ENCODE measurements at regions not wholly inside any gene's neighbourhood (a gene's known extent, or its start where the extent isn't known, plus 50 kb on each side); places are given as distances from the start of the nearest gene placed in this dataset.
"Not testable (repeated sequence)": the region's sequence is repeated elsewhere in the genome, so short reads cannot be mapped to it uniquely, and the experiment has no call there.

DNA sequence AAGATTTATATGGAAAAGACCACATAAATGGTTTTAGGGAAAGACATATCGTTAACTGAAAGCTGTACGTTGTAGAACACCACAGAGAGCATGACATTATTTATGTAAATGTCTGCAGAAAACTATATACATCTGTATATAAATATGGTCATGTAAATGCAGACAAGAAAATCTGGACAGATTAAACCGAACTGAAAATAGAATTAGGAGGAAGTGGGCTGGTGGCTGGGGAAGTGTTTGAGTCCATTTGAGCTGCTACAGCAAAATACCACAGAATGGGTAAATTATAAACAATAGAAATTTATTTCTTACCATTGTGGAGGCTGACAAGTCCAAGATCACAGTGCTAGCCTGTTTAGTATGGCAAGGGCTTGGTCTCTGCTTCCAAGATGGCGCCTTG, 56.3 kb upstream of the USP6NL start:
- Histone ChIP-seq H3K9me3 (ENCODE audit: control insufficient read depth, low read depth, low read length) (no peaks in the 10 kb centered on the region), H3K4me1 (ENCODE audit: control insufficient read depth, insufficient read depth, low read length) (no peaks in the 10 kb centered on the region), H3K4me3 (ENCODE audit: low read length) (no peak overlapping the region), H3K27me3 (ENCODE audit: control insufficient read depth, insufficient read depth, low read length) (no peaks in the 10 kb centered on the region), H3K36me3 (ENCODE audit: control insufficient read depth, insufficient read depth, low read length) (no peaks in the 10 kb centered on the region), H3K27ac (ENCODE audit: low read length) (no peak overlapping the region)
- DNase-seq: no peak
- 100% methylated on average over 2 of the region's 4 CpGs for WGBS (ENCODE audit: insufficient coverage, low lambda C conversion rate)

DNA sequence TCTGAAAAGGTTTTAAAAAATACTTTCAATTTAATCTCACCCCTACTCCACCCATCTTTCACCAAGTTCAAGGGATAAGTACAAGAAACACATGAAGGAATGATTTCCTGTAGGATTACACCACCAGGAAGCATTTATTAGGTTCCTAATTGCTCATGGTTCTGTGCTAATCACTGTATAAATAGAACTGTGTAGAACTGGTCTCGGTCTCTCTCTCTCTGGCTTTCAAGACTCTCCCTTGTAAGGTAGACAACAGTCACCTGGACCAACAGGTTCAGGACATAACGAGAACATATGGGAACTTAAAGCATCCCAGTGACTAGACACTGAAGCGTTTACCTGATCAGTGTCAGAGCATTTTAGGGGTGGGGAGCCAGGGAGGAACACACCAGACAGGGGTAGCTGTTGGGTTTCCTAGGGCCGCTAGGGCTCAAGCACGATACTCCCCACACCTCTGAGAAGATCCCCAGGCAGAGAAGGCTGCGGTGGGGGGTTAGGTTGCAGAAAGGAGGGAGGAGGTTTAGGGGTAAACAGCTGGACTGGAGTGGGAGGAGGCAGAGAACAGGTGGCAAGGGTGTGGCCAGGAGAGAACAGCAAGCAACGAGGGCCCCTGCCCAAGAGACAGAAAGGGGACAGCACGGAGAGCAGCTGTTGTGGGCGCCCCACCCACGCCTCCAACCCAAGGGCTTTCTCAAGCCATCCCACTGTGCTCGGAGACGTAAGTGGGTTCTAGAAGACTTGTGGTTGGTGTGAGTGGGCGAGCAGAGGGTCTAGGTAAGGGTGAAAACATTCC, 52.5 kb upstream of the USP6NL start:
- WGBS (ENCODE audit: insufficient coverage, low lambda C conversion rate): no CpG with 5 or more reads among the region's 13 CpGs
- H3K4me3 ChIP-seq (ENCODE audit: low read length): no peak overlapping the region
- H3K27ac ChIP-seq (ENCODE audit: low read length): no peak overlapping the region
- H3K4me1 ChIP-seq (ENCODE audit: control insufficient read depth, insufficient read depth, low read length): no peaks in the 10 kb centered on the region
- no peaks in the 10 kb centered on the region for H3K27me3 ChIP-seq (ENCODE audit: control insufficient read depth, insufficient read depth, low read length)
- no peaks in the 10 kb centered on the region for H3K36me3 ChIP-seq (ENCODE audit: control insufficient read depth, insufficient read depth, low read length)
- no peaks in the 10 kb centered on the region for H3K9me3 ChIP-seq (ENCODE audit: control insufficient read depth, low read depth, low read length)
- peak in 1 of 2 donors; percentile 54 for DNase-seq

DNA sequence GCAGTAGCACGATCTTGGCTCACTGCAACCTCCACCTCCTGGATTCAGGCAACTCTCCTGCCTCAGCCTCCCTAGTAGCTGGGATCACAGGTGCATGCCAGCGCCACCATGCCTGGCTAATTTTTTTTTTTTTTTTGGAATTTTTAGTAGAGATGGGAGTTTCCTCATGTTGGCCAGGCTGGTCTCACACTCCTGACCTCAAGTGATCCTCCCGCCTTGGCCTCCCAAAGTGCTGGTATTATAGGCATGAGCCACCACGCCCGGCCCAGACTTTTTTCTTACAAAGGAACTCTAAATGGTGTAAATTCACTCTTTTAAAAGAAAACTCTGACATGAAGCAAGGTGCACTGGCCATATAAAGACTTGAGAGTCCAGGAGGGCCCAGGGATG, 51.7 kb upstream of the USP6NL start:
- H3K36me3 ChIP-seq (ENCODE audit: control insufficient read depth, insufficient read depth, low read length); DNase-seq; H3K4me1 ChIP-seq (ENCODE audit: control insufficient read depth, insufficient read depth, low read length); H3K27me3 ChIP-seq (ENCODE audit: control insufficient read depth, insufficient read depth, low read length); H3K4me3 ChIP-seq (ENCODE audit: low read length); H3K9me3 ChIP-seq (ENCODE audit: control insufficient read depth, low read depth, low read length); H3K27ac ChIP-seq (ENCODE audit: low read length): not testable (repeated sequence)
- no CpG with 5 or more reads among the region's 5 CpGs for WGBS (ENCODE audit: insufficient coverage, low lambda C conversion rate)

DNA sequence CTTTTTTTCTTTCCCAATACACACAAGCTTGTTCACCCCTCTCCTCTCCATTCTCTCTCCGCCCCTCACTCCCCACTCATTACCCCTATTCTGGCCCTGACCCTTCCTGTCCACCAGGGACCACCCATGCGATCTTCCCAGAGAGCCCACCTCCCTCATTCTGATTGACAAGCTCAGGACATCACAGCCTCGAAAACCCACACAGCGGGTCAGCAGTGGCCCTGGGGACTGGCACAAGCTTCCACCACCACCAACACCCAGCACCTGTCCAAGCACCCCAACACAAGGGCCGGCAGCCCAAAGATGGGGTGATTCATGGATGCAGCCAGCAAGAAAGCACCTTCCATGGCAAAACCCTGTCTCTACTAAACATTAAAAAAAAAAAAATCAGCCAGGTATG, 50.0 kb upstream of the USP6NL start:
- H3K4me1 ChIP-seq (ENCODE audit: control insufficient read depth, insufficient read depth, low read length): no peaks in the 10 kb centered on the region
- no peaks in the 10 kb centered on the region for H3K36me3 ChIP-seq (ENCODE audit: control insufficient read depth, insufficient read depth, low read length)
- no peaks in the 10 kb centered on the region for H3K9me3 ChIP-seq (ENCODE audit: control insufficient read depth, low read depth, low read length)
- 100% methylated on average over 1 of the region's 5 CpGs for WGBS (ENCODE audit: insufficient coverage, low lambda C conversion rate)
- H3K4me3 ChIP-seq (ENCODE audit: low read length): no peak overlapping the region
- no peak overlapping the region for H3K27ac ChIP-seq (ENCODE audit: low read length)
- H3K27me3 ChIP-seq (ENCODE audit: control insufficient read depth, insufficient read depth, low read length): no peaks in the 10 kb centered on the region
- DNase-seq: no peak

Measured in large intestine (tissue), 3 donors.